K562 (cell line): ENCODE measurements at regions not wholly inside any gene's neighbourhood (a gene's known extent, or its start where the extent isn't known, plus 50 kb on each side); places are given as distances from the start of the nearest gene placed in this dataset.
"Not testable (repeated sequence)": the region's sequence is repeated elsewhere in the genome, so short reads cannot be mapped to it uniquely, and the experiment has no call there.

Experiments
- ATAC-seq: fragments of 200-7000 bp; cut with Tn5 transposase; 3 replicates; pipeline ENCODE4 v1.9.1; 2020; ENCODE audit warnings: moderate library complexity
- BruUV-seq: library from RNA; stranded (reverse); fragments of 400-500 nt; replicated peaks from 2 replicates; lab custom pipeline; 2021; lab: Mats Ljungman, UMichigan
- CTCF ChIA-PET: fragments of 300-600 bp; formaldehyde crosslinking; extraction: SDS; loops from one replicate; lab custom pipeline; 2021; ENCODE audit warnings: low intra/inter-chr PET ratio; lab: Yijun Ruan, JAX
- POLR2A ChIA-PET: fragments of 300-600, 350-650 bp; sonication (Branson Sonifier 250); formaldehyde crosslinking; extraction: SDS; loops from one replicate; lab custom pipeline; 2021; ENCODE audit warnings: antibody characterized with exemption, inconsistent platforms; lab: Yijun Ruan, JAX
- DNase-seq, 4 experiments: peaks; one replicate each; pipeline versions ENCODE4 v3.0.0 to v3.0.0-alpha.2; 2011 to 2018; ENCODE audit warnings: low spot score in 3 of 4, mixed read lengths in 3 of 4; ENCODE audit errors: extremely low read depth in 1 of 4
- FAIRE-seq: peaks from 2 replicates; lab custom pipeline; 2011; peaks lifted over from hg19 to GRCh38; lab: Jason Lieb, UNC
- H2AFZ ChIP-seq: 2 replicates; pipeline ENCODE4 v1.6.0; 2011; ENCODE audit warnings: low read depth, low read length, control low read depth, inconsistent platforms
- H3K27ac ChIP-seq: fragments of 200-600 bp; 3 replicates; pipeline ENCODE4 v1.8.0; 2011; ENCODE audit warnings: low read depth, mild to moderate bottlenecking, control low read depth, inconsistent platforms, low read length, moderate library complexity, mixed read lengths; ENCODE audit errors: extremely low read depth
- H3K27me3 ChIP-seq, 2 experiments: fragments of 300-600 bp in 1 of 2; 2 replicates in 1 of 2; 3 replicates in 1 of 2; pipeline versions ENCODE4 v1.6.0 to v1.8.0; 2011; ENCODE audit warnings: inconsistent platforms in 2 of 2, low read length in 2 of 2, mild to moderate bottlenecking in 1 of 2, mixed read lengths in 1 of 2, moderate library complexity in 1 of 2; ENCODE audit not compliant: control insufficient read depth in 2 of 2, insufficient read depth in 2 of 2
- H3K36me3 ChIP-seq: fragments of 300-600 bp; 3 replicates; pipeline ENCODE4 v1.8.0; 2011; ENCODE audit warnings: mild to moderate bottlenecking, low read length, inconsistent platforms; ENCODE audit not compliant: control insufficient read depth, insufficient read depth
- H3K4me1 ChIP-seq, 2 experiments: fragments of 200-600 bp in 1 of 2; replicated peaks in 1 of 2; 2 replicates in 1 of 2; 3 replicates in 1 of 2; pipeline versions ENCODE4 v1.5.1 to v1.8.0; 2011; ENCODE audit warnings: inconsistent platforms in 2 of 2, low read length in 2 of 2, mild to moderate bottlenecking in 1 of 2, mixed read lengths in 1 of 2, moderate library complexity in 1 of 2; ENCODE audit not compliant: control insufficient read depth in 2 of 2, insufficient read depth in 2 of 2
- H3K4me2 ChIP-seq: 2 replicates; pipeline ENCODE4 v1.6.1; 2011; ENCODE audit warnings: low read length, control low read depth, inconsistent platforms, mixed read lengths; ENCODE audit not compliant: insufficient read depth
- H3K4me3 ChIP-seq: fragments of 200-600 bp; sonication (generic), shearing (Covaris generic); 2 replicates; pipeline ENCODE4 v1.5.1; 2016; ENCODE audit warnings: control low read depth, inconsistent platforms
- H3K79me2 ChIP-seq: fragments of 200-600 bp; 3 replicates; pipeline ENCODE4 v1.8.0; 2011; ENCODE audit warnings: low read length, inconsistent platforms; ENCODE audit not compliant: control insufficient read depth, insufficient read depth
- H3K9ac ChIP-seq, 2 experiments: 2 replicates each; pipeline versions ENCODE4 v1.6.0 to v1.6.1; 2011; ENCODE audit warnings: low read depth in 2 of 2, low read length in 2 of 2, control low read depth in 1 of 2, inconsistent platforms in 1 of 2, mild to moderate bottlenecking in 1 of 2, mixed read lengths in 1 of 2; ENCODE audit not compliant: insufficient read depth in 1 of 2
- H3K9me1 ChIP-seq: one replicate; pipeline ENCODE4 v1.6.0; 2011; ENCODE audit warnings: inconsistent platforms, mild to moderate bottlenecking, low read length, moderate library complexity; ENCODE audit not compliant: control insufficient read depth, insufficient read depth
- H3K9me3 ChIP-seq: replicated peaks from 2 replicates; pipeline ENCODE4 v1.5.1; 2011; ENCODE audit warnings: low read depth, low read length, inconsistent platforms; ENCODE audit not compliant: control insufficient read depth, insufficient read depth
- H4K20me1 ChIP-seq: replicated peaks from 2 replicates; pipeline ENCODE4 v1.6.1; 2011; ENCODE audit warnings: low read length, inconsistent platforms, mixed read lengths; ENCODE audit not compliant: control insufficient read depth, insufficient read depth
- NFYB ChIP-seq: IDR thresholded peaks from 2 replicates; pipeline ENCODE4 v1.6.1; 2011; ENCODE audit warnings: mild to moderate bottlenecking, moderate library complexity; ENCODE audit not compliant: insufficient read length; ENCODE audit errors: extremely low read depth
- RBM25 ChIP-seq: fragments of 200-400 bp; formaldehyde crosslinking; IDR thresholded peaks from 2 replicates; pipeline ENCODE4 v1.6.1; 2018; ENCODE audit warnings: low read length, low read depth, moderate library complexity; ENCODE audit not compliant: severe bottlenecking
- ZNF316 ChIP-seq: fragments of 450-650 bp; IDR thresholded peaks from 2 replicates; pipeline ENCODE4 v1.6.1; 2016
- WGBS: fragments of 100-300 bp; shearing (Covaris generic); methylation state at CpG from one replicate; pipeline ENCODE4 v1.1.6; 2016; ENCODE audit warnings: low coverage, mixed read lengths; ENCODE audit not compliant: insufficient coverage; ENCODE audit errors: missing lambda C conversion rate; 5-methylcytosine and 5-hydroxymethylcytosine counted together
- in situ Hi-C: fragments of 300-500 bp; cut with MboI; formaldehyde crosslinking; loops from 4 replicates; pipeline ENCODE4 v1.15.0; 2018; ENCODE audit warnings: inconsistent platforms, mixed read lengths
- intact Hi-C: fragments of 100-400 bp; cut with micrococcal nuclease; formaldehyde crosslinking; loops from 2 replicates; pipeline ENCODE4 v1.14.2; 2022
- TF ChIP-seq, protein P1 (sequence below): fragments of 450-650 bp; IDR thresholded peaks from 2 replicates; pipeline ENCODE4 v1.6.1; 2016; ENCODE audit warnings: mild to moderate bottlenecking

DNA sequence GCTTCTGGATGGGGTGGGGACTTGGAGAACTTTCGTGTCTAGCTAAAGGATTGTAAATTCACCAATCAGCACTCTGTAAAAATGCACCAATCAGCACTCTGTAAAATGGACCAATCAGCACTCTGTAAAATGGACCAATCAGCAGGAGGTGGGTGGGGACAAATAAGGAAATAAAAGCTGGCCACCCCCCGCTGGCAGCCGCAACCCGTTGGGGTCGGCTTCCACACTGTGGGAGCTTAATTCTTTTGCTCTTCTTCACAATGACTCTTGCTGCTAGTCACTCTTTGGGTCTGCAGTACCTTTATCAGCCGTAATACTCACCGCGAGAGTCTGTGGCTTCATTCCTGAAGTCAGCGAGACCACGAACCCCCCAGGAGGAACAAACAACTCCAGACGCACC, 623.1 kb downstream of the DSC3 start:
- H3K79me2 ChIP-seq, CTCF ChIA-PET, H3K9me3 ChIP-seq, H3K4me2 ChIP-seq, H3K27me3 ChIP-seq, H3K9me1 ChIP-seq, H3K27ac ChIP-seq, ATAC-seq, BruUV-seq, POLR2A ChIA-PET, H3K36me3 ChIP-seq, FAIRE-seq, H4K20me1 ChIP-seq, H2AFZ ChIP-seq, DNase-seq, H3K4me1 ChIP-seq, intact Hi-C loops, H3K9ac ChIP-seq, H3K4me3 ChIP-seq, in situ Hi-C loops: not testable (repeated sequence)
- WGBS, result 29% methylated on average over 10 of the region's 11 CpGs
- TF ChIP-seq NFYB (peak; percentile 67), ZNF316 (peak; percentile 45), RBM25 (peak; percentile 12)
- TF ChIP-seq, protein P1, sequence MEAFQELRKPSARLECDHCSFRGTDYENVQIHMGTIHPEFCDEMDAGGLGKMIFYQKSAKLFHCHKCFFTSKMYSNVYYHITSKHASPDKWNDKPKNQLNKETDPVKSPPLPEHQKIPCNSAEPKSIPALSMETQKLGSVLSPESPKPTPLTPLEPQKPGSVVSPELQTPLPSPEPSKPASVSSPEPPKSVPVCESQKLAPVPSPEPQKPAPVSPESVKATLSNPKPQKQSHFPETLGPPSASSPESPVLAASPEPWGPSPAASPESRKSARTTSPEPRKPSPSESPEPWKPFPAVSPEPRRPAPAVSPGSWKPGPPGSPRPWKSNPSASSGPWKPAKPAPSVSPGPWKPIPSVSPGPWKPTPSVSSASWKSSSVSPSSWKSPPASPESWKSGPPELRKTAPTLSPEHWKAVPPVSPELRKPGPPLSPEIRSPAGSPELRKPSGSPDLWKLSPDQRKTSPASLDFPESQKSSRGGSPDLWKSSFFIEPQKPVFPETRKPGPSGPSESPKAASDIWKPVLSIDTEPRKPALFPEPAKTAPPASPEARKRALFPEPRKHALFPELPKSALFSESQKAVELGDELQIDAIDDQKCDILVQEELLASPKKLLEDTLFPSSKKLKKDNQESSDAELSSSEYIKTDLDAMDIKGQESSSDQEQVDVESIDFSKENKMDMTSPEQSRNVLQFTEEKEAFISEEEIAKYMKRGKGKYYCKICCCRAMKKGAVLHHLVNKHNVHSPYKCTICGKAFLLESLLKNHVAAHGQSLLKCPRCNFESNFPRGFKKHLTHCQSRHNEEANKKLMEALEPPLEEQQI, result 0 out of 2 replicates have a peak, but pooled peaks have one; percentile 46
